K562 (cell line): ENCODE measurements at regions not wholly inside any gene's neighbourhood (a gene's known extent, or its start where the extent isn't known, plus 50 kb on each side); places are given as distances from the start of the nearest gene placed in this dataset.
"Not testable (repeated sequence)": the region's sequence is repeated elsewhere in the genome, so short reads cannot be mapped to it uniquely, and the experiment has no call there.

Source experiments
- CTCF ChIP-seq, 3 experiments: IDR thresholded peaks in 2 of 3; conservative IDR thresholded peaks in 1 of 3; 2 replicates each; pipeline ENCODE4 v1.5.1; 2011 to 2012; ENCODE audit warnings: low read length in 3 of 3, mild to moderate bottlenecking in 3 of 3, control low read depth in 2 of 3, improper control_type of control experiment in 1 of 3, inconsistent platforms in 1 of 3, low read depth in 1 of 3, mixed read lengths in 1 of 3, moderate library complexity in 1 of 3; ENCODE audit not compliant: insufficient read depth in 2 of 3
- EP300 ChIP-seq: IDR thresholded peaks from 2 replicates; pipeline ENCODE4 v1.6.1; 2012; ENCODE audit warnings: low read length, improper control_type of control experiment
- ETV6 ChIP-seq, 3 experiments: fragments of 150-350 bp in 1 of 3; sonication (generic) in 1 of 3; formaldehyde crosslinking in 1 of 3; IDR thresholded peaks; 2 replicates each; pipeline versions ENCODE4 v1.6.1 to v1.8.0; 2014 to 2022; ENCODE audit warnings: borderline replicate concordance in 2 of 3, low read depth in 2 of 3, antibody characterized with exemption in 1 of 3, low read length in 1 of 3, mild to moderate bottlenecking in 1 of 3, missing genetic modification reagents in 1 of 3
- NONO ChIP-seq, 2 experiments: fragments of 200-400 bp in 1 of 2; fragments of 450-650 bp in 1 of 2; formaldehyde crosslinking in 1 of 2; IDR thresholded peaks; 2 replicates each; pipeline ENCODE4 v1.6.1; 2017; ENCODE audit warnings: low read depth in 2 of 2, mild to moderate bottlenecking in 2 of 2, moderate library complexity in 2 of 2, low read length in 1 of 2
- POLR2A ChIP-seq: fragments of 450-650 bp; conservative IDR thresholded peaks from 2 replicates; pipeline ENCODE4 v1.6.1; 2016
- RBFOX2 ChIP-seq: fragments of 200-400 bp; formaldehyde crosslinking; IDR thresholded peaks from 2 replicates; pipeline ENCODE4 v1.6.1; 2017; ENCODE audit warnings: low read depth, mild to moderate bottlenecking, low read length, moderate library complexity
- RBM39 ChIP-seq: fragments of 200-400 bp; formaldehyde crosslinking; optimal IDR thresholded peaks from 2 replicates; pipeline ENCODE3; 2018; ENCODE audit warnings: low read depth, low read length
- ZHX1 ChIP-seq: fragments of 150-350 bp; conservative IDR thresholded peaks from 2 replicates; pipeline ENCODE4 v1.6.1; 2014; ENCODE audit warnings: low read length
- ZNF740 ChIP-seq, 3 experiments: fragments of 200-800 bp in 1 of 3; sonication (Bioruptor generic) in 1 of 3; sonication (generic) in 1 of 3; formaldehyde crosslinking in 1 of 3; IDR thresholded peaks; 2 replicates each; pipeline versions ENCODE4 v1.6.1 to v1.8.0; 2016 to 2022; ENCODE audit warnings: mild to moderate bottlenecking in 2 of 3, missing compliant biosample characterization in 2 of 3, missing genetic modification characterization in 2 of 3, missing genetic modification reagents in 1 of 3

GRCh38 chr10:8684916-8685315, 630.4 kb downstream of the GATA3 start:
- not testable (repeated sequence) for TF ChIP-seq CTCF (IDR thresholded peaks at IDR 0.05 in 2 of 3, conservative IDR thresholded peaks at IDR 0.05 in 1 of 3; ENCODE audit: insufficient read depth in 2 of 3, low read depth in 1 of 3, low read length in 3 of 3); EP300; POLR2A; NONO (IDR thresholded peaks at IDR 0.05; ENCODE audit: low read depth in 2 of 2, low read length in 1 of 2); RBFOX2; ETV6 (IDR thresholded peaks at IDR 0.05; ENCODE audit: borderline replicate concordance in 1 of 2, low read depth in 2 of 2, low read length in 1 of 2); ETV6 (CRISPR knock-in tag; IDR thresholded peaks at IDR 0.05; ENCODE audit: borderline replicate concordance); ZHX1; ZNF740 (CRISPR knock-in tag; IDR thresholded peaks at IDR 0.05); ZNF740 (tag; IDR thresholded peaks at IDR 0.05); RBM39
